ENCODE measurements at regions not wholly inside any gene's neighbourhood (a gene's known extent, or its start where the extent isn't known, plus 50 kb on each side); places are given as distances from the start of the nearest gene placed in this dataset.
A peak's percentile ranks its signal among the peaks of the same experiment; 100 is the strongest.

DNA sequence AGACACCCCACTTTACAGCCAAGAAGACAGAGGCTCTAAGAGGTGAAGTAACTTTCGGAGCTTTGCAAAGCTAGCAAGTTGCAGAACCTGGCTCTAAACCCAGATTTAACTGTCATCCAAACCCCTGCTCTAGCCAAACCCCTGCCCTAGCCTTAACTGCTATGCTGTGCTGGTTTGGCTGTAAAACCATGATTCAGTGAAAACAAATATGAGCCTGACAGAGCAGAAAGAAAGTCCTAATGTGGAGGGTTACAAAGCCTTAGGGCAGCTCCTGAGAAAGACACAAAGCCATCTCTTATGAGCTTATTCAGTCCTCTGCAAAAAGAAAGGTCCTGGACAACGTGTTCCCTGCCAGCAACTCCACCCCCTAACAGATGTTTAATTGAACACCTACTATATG lies 172.8 kb downstream of the KATNAL1 start:
- peaks cover 4% of the 10 kb centered on the region for H3K27me3 Mint-ChIP-seq
- H3K27ac ChIP-seq (ENCODE audit: insufficient read depth, low read length, poor library complexity, severe bottlenecking) = no peak overlapping the region
- no peaks in the 10 kb centered on the region for H3K36me3 Mint-ChIP-seq
- DNase-seq (no peak), ATAC-seq (ENCODE audit: low read depth in 2 of 2) (no peak)
- no peak overlapping the region for H3K4me3 ChIP-seq (ENCODE audit: low read depth, low read length)
- H3K36me3 ChIP-seq (ENCODE audit: control insufficient read depth, insufficient read depth, low read length) = no peaks in the 10 kb centered on the region
- H3K9me3 ChIP-seq (ENCODE audit: control insufficient read depth in 2 of 2, low read length in 2 of 2) = no peaks in the 10 kb centered on the region
- H3K4me3 Mint-ChIP-seq = no peak overlapping the region
- peaks cover 10% of the 10 kb centered on the region for H3K4me1 ChIP-seq (ENCODE audit: control insufficient read depth, insufficient read depth, low read length, poor library complexity, severe bottlenecking)
- no peaks in the 10 kb centered on the region for H3K9me3 Mint-ChIP-seq
- H3K27me3 ChIP-seq (ENCODE audit: control insufficient read depth, insufficient read depth, low read length) = no peaks in the 10 kb centered on the region
- peak overlapping the region; percentile 24 to 67 (median 53) for H3K27ac Mint-ChIP-seq
- H3K4me1 Mint-ChIP-seq = peaks cover 6 to 20% (median 13%) of the 10 kb centered on the region in 4 donors

- Histone ChIP-seq H3K27ac (ENCODE audit: insufficient read depth, low read length, poor library complexity, severe bottlenecking) (no peak overlapping the region), H3K9me3 (ENCODE audit: control insufficient read depth in 2 of 2, low read length in 2 of 2) (no peaks in the 10 kb centered on the region), H3K36me3 (ENCODE audit: control insufficient read depth, insufficient read depth, low read length) (no peaks in the 10 kb centered on the region), H3K27me3 (ENCODE audit: control insufficient read depth, insufficient read depth, low read length) (no peaks in the 10 kb centered on the region), H3K4me3 (ENCODE audit: low read depth, low read length) (no peak overlapping the region), H3K4me1 (ENCODE audit: control insufficient read depth, insufficient read depth, low read length, poor library complexity, severe bottlenecking) (peaks cover 10% of the 10 kb centered on the region)
- H3K4me1 Mint-ChIP-seq = peaks cover 6 to 20% (median 11%) of the 10 kb centered on the region in 4 donors
- H3K4me3 Mint-ChIP-seq = no peak overlapping the region
- H3K36me3 Mint-ChIP-seq = no peaks in the 10 kb centered on the region
- H3K27me3 Mint-ChIP-seq = peaks cover 4% of the 10 kb centered on the region
- no peaks in the 10 kb centered on the region for H3K9me3 Mint-ChIP-seq
- DNase-seq = no peak
- H3K27ac Mint-ChIP-seq = peak overlapping the region in 1 of 3 donors; percentile 67
- ATAC-seq (ENCODE audit: low read depth in 2 of 2) = no peak
Observed at GRCh38 chr13:30133996-30134395, 173.4 kb downstream of the KATNAL1 start.

- H3K27me3 Mint-ChIP-seq = peaks cover 4% of the 10 kb centered on the region
- Histone ChIP-seq H3K9me3 (ENCODE audit: control insufficient read depth in 2 of 2, low read length in 2 of 2) (no peaks in the 10 kb centered on the region), H3K36me3 (ENCODE audit: control insufficient read depth, insufficient read depth, low read length) (no peaks in the 10 kb centered on the region), H3K27me3 (ENCODE audit: control insufficient read depth, insufficient read depth, low read length) (no peaks in the 10 kb centered on the region), H3K27ac (ENCODE audit: insufficient read depth, low read length, poor library complexity, severe bottlenecking) (no peak overlapping the region), H3K4me3 (ENCODE audit: low read depth, low read length) (no peak overlapping the region), H3K4me1 (ENCODE audit: control insufficient read depth, insufficient read depth, low read length, poor library complexity, severe bottlenecking) (peaks cover 10% of the 10 kb centered on the region)
- peak overlapping the region in 1 of 3 donors; percentile 67 for H3K27ac Mint-ChIP-seq
- no peaks in the 10 kb centered on the region for H3K36me3 Mint-ChIP-seq
- no peaks in the 10 kb centered on the region for H3K9me3 Mint-ChIP-seq
- no peak overlapping the region for H3K4me3 Mint-ChIP-seq
- peaks cover 6 to 20% (median 11%) of the 10 kb centered on the region in 4 donors for H3K4me1 Mint-ChIP-seq
- ATAC-seq (ENCODE audit: low read depth in 2 of 2) = no peak
- no peak for DNase-seq
Observed at GRCh38 chr13:30133554-30133912, 173.8 kb downstream of the KATNAL1 start.

GRCh38 chr13:30132623-30133553 lies 174.5 kb downstream of the KATNAL1 start:
- Histone ChIP-seq H3K4me3 (ENCODE audit: low read depth, low read length) (no peak overlapping the region), H3K36me3 (ENCODE audit: control insufficient read depth, insufficient read depth, low read length) (no peaks in the 10 kb centered on the region), H3K27ac (ENCODE audit: insufficient read depth, low read length, poor library complexity, severe bottlenecking) (no peak overlapping the region), H3K27me3 (ENCODE audit: control insufficient read depth, insufficient read depth, low read length) (no peaks in the 10 kb centered on the region), H3K4me1 (ENCODE audit: control insufficient read depth, insufficient read depth, low read length, poor library complexity, severe bottlenecking) (peaks cover 10% of the 10 kb centered on the region), H3K9me3 (ENCODE audit: control insufficient read depth in 2 of 2, low read length in 2 of 2) (no peaks in the 10 kb centered on the region)
- peak overlapping the region in 1 of 4 donors; percentile 60 for H3K4me3 Mint-ChIP-seq
- DNase-seq (peak; percentile 87 to 95 (median 93)), ATAC-seq (ENCODE audit: low read depth in 2 of 2) (peak; percentile 99 to 100)
- peaks cover 4% of the 10 kb centered on the region for H3K27me3 Mint-ChIP-seq
- H3K36me3 Mint-ChIP-seq = no peaks in the 10 kb centered on the region
- H3K9me3 Mint-ChIP-seq = no peaks in the 10 kb centered on the region
- peaks cover 6 to 20% (median 8%) of the 10 kb centered on the region in 4 donors for H3K4me1 Mint-ChIP-seq
- H3K27ac Mint-ChIP-seq = peak overlapping the region in 2 of 3 donors; percentile 37 to 67

DNA sequence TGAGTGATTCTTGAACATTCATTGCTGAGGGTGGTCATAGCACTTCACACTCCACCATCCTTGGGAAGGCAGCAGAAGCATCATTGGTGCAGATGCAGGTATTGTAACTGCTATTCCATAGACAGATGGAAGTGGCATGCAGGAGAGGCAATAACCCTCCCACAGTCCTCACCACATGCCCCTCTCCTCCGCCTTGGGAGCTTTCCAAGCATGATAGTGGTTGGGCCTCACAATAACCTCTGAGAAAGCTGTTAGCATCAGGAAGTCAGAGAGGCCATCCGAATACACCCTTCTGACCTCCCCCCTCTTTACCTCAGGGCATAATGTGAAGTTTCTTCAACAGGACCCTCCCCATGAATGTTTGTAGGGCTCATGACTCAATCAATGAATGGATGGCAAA lies 177.9 kb downstream of the KATNAL1 start:
- no peak overlapping the region for H3K4me3 Mint-ChIP-seq
- no peaks in the 10 kb centered on the region for H3K9me3 ChIP-seq (ENCODE audit: control insufficient read depth in 2 of 2, low read length in 2 of 2)
- H3K4me3 ChIP-seq (ENCODE audit: low read depth, low read length) = no peak overlapping the region
- H3K27ac Mint-ChIP-seq = no peak overlapping the region
- DNase-seq (no peak), ATAC-seq (ENCODE audit: low read depth in 2 of 2) (no peak)
- peaks cover 3% of the 10 kb centered on the region for H3K27me3 Mint-ChIP-seq
- H3K27me3 ChIP-seq (ENCODE audit: control insufficient read depth, insufficient read depth, low read length) = no peaks in the 10 kb centered on the region
- H3K27ac ChIP-seq (ENCODE audit: insufficient read depth, low read length, poor library complexity, severe bottlenecking) = no peak overlapping the region
- no peaks in the 10 kb centered on the region for H3K9me3 Mint-ChIP-seq
- H3K36me3 ChIP-seq (ENCODE audit: control insufficient read depth, insufficient read depth, low read length) = no peaks in the 10 kb centered on the region
- peaks cover 10% of the 10 kb centered on the region for H3K4me1 ChIP-seq (ENCODE audit: control insufficient read depth, insufficient read depth, low read length, poor library complexity, severe bottlenecking)
- peaks cover 5 to 15% (median 8%) of the 10 kb centered on the region in 4 donors for H3K4me1 Mint-ChIP-seq
- no peaks in the 10 kb centered on the region for H3K36me3 Mint-ChIP-seq

- Mint-ChIP-seq H3K27me3 (no peaks in the 10 kb centered on the region), H3K4me3 (no peak overlapping the region)
Observed at GRCh38 chr13:30128591-30128990, 178.8 kb downstream of the KATNAL1 start.

GRCh38 chr13:30128095-30128494 lies 179.3 kb downstream of the KATNAL1 start:
- Histone ChIP-seq H3K36me3 (ENCODE audit: control insufficient read depth, insufficient read depth, low read length) (no peaks in the 10 kb centered on the region), H3K9me3 (ENCODE audit: control insufficient read depth in 2 of 2, low read length in 2 of 2) (no peaks in the 10 kb centered on the region), H3K27me3 (ENCODE audit: control insufficient read depth, insufficient read depth, low read length) (no peaks in the 10 kb centered on the region), H3K27ac (ENCODE audit: insufficient read depth, low read length, poor library complexity, severe bottlenecking) (no peak overlapping the region), H3K4me1 (ENCODE audit: control insufficient read depth, insufficient read depth, low read length, poor library complexity, severe bottlenecking) (peaks cover 8% of the 10 kb centered on the region), H3K4me3 (ENCODE audit: low read depth, low read length) (no peak overlapping the region)
- H3K27me3 Mint-ChIP-seq = no peaks in the 10 kb centered on the region
- no peaks in the 10 kb centered on the region for H3K9me3 Mint-ChIP-seq
- no peak for ATAC-seq (ENCODE audit: low read depth in 2 of 2)
- H3K4me1 Mint-ChIP-seq = peaks cover 5 to 9% (median 7%) of the 10 kb centered on the region in 4 donors
- H3K36me3 Mint-ChIP-seq = no peaks in the 10 kb centered on the region
- H3K4me3 Mint-ChIP-seq = no peak overlapping the region
- H3K27ac Mint-ChIP-seq = no peak overlapping the region
- no peak for DNase-seq

More at GRCh38 chr13:30128591-30128990, 178.8 kb downstream of the KATNAL1 start:
- Histone ChIP-seq H3K27me3 (ENCODE audit: control insufficient read depth, insufficient read depth, low read length) (no peaks in the 10 kb centered on the region), H3K27ac (ENCODE audit: insufficient read depth, low read length, poor library complexity, severe bottlenecking) (no peak overlapping the region), H3K4me1 (ENCODE audit: control insufficient read depth, insufficient read depth, low read length, poor library complexity, severe bottlenecking) (peaks cover 10% of the 10 kb centered on the region), H3K4me3 (ENCODE audit: low read depth, low read length) (no peak overlapping the region), H3K36me3 (ENCODE audit: control insufficient read depth, insufficient read depth, low read length) (no peaks in the 10 kb centered on the region), H3K9me3 (ENCODE audit: control insufficient read depth in 2 of 2, low read length in 2 of 2) (no peaks in the 10 kb centered on the region)
- DNase-seq = no peak
- H3K36me3 Mint-ChIP-seq = no peaks in the 10 kb centered on the region
- H3K27ac Mint-ChIP-seq = peak overlapping the region in 1 of 3 donors; percentile 51
- peaks cover 5 to 14% (median 8%) of the 10 kb centered on the region in 4 donors for H3K4me1 Mint-ChIP-seq
- H3K9me3 Mint-ChIP-seq = no peaks in the 10 kb centered on the region
- no peak for ATAC-seq (ENCODE audit: low read depth in 2 of 2)

Measured in CD4-positive, CD25-positive, alpha-beta regulatory T cell (primary cell).